GM20000 (cell line): ENCODE measurements at regions not wholly inside any gene's neighbourhood (a gene's known extent, or its start where the extent isn't known, plus 50 kb on each side); places are given as distances from the start of the nearest gene placed in this dataset.

Source experiments
- DNase-seq: peaks from one replicate; pipeline ENCODE4 v3.0.0; 2012; ENCODE audit warnings: low spot score
- TF ChIP-seq, protein P1 (sequence below): IDR thresholded peaks from 2 replicates; pipeline ENCODE4 v1.5.1; 2012; ENCODE audit warnings: mild to moderate bottlenecking, control low read depth; ENCODE audit errors: extremely low read depth, missing control alignments

DNA sequence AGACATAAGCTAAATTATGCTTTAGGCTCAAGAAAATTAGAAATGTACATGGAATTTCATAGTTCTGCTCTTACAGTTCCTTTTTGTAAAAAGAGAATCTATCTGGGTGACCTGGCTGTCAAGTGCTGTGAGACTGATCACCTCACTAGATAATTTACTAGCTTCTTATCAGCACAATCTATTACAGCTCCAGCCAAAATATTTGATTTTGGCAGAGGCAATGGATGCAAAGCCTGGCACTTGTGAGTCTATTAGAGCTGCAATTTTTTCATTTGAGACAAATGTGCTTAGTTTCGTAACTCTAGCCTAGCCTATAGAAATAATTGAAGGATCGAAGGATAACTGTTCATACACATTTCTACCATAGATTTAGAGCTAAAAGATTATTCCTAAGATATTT lies 927.5 kb downstream of the SLC6A15 start:
- TF ChIP-seq, protein P1, sequence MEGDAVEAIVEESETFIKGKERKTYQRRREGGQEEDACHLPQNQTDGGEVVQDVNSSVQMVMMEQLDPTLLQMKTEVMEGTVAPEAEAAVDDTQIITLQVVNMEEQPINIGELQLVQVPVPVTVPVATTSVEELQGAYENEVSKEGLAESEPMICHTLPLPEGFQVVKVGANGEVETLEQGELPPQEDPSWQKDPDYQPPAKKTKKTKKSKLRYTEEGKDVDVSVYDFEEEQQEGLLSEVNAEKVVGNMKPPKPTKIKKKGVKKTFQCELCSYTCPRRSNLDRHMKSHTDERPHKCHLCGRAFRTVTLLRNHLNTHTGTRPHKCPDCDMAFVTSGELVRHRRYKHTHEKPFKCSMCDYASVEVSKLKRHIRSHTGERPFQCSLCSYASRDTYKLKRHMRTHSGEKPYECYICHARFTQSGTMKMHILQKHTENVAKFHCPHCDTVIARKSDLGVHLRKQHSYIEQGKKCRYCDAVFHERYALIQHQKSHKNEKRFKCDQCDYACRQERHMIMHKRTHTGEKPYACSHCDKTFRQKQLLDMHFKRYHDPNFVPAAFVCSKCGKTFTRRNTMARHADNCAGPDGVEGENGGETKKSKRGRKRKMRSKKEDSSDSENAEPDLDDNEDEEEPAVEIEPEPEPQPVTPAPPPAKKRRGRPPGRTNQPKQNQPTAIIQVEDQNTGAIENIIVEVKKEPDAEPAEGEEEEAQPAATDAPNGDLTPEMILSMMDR, result no peak
- DNase-seq, result no peak

DNA sequence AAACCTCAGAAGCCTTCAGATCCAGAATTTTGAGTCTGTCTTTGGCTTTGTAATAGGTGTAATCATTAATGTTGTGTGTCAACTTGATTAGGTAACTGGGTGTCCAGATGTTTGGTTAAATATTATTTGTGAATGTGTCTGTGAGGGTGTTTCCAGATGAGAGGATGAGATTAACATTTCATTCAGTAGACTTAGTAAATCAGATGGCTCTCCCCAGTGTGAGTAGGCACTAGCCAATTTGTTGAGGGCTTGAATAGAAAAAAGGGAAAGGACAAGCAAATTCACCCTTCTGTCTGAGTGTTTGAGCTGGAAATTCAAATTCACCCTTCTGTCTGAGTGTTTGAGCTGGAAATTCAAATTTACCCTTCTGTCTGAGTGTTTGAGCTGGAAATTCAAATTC lies 932.2 kb downstream of the SLC6A15 start:
- TF ChIP-seq, protein P1, result no peak
- no peak for DNase-seq

DNA sequence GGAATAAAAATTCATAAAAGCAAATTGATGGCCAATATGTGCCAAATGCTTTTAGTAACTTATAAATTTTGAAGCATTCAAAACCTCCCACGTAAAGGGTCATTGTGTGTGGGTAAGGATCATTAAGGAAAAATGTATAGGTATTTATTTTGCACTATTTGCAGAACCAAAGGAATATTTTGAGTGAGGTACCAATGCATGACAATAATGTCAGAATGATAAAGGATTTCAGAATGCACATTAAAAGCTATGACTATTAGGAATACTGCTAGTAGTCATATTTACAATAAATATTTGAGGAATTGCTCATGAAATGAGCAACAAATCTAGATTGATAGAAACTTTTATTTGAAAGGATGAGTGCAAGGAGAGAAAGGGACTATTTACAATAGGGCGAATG lies 932.8 kb downstream of the SLC6A15 start:
- DNase-seq, result no peak
- TF ChIP-seq, protein P1, result no peak

DNA sequence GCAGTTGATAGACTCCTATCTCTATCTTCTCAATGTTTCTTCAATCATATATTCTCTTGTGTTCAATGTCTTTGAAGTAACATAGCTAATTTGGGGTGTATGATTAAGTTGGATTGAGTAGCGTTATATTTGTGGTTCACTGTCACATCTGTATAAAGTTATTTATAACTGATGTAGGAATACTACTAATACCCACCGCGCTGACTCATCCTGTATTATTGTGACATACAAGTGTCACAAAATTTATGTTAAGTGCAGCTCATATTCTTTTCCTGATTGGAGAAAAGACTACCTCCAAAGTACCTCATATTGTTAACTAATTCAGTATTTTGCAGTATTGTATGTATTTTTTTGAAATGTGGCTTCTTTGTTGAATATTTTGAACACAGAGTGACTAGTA lies 940.8 kb downstream of the SLC6A15 start:
- no peak for DNase-seq
- TF ChIP-seq, protein P1, result no peak

DNA sequence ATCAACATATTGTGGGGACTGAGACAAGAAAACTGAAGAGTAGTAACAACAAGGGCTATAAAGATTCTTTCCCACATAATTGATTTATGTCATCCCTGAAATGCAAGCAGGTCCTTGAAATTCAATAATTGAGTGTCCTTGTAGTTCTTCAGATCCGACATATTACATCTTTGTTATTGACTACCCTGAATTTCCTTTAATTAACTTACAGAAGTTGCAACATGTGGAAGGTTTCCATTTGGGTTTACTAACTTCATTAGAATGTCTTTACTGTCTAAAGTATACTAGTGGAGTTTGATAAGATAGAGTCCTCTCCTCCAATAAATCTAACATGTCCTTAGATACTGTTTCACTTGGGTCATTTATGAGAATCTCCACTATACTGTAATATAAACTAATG lies 951.8 kb downstream of the SLC6A15 start:
- no peak for DNase-seq
- TF ChIP-seq, protein P1, result no peak

DNA sequence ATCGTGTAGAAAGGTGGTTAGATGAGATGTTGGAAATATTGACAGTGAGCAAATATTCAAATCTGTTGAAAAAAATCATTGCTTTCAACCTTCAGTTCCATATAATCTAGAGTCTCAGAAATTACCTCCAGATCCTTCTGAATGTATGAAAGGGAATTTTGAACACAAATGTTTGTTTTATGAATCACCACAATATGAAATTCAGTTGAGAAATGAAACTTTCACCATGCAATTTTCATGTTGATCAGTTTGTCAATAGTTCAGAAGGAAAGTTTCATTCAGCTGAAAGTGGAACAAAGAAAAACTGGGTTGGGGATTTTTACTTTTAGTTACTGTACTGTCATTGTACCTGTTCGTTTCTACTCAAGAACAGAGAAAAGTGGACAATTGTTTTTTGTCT lies 953.6 kb downstream of the SLC6A15 start:
- DNase-seq, result no peak
- TF ChIP-seq, protein P1, result no peak

DNA sequence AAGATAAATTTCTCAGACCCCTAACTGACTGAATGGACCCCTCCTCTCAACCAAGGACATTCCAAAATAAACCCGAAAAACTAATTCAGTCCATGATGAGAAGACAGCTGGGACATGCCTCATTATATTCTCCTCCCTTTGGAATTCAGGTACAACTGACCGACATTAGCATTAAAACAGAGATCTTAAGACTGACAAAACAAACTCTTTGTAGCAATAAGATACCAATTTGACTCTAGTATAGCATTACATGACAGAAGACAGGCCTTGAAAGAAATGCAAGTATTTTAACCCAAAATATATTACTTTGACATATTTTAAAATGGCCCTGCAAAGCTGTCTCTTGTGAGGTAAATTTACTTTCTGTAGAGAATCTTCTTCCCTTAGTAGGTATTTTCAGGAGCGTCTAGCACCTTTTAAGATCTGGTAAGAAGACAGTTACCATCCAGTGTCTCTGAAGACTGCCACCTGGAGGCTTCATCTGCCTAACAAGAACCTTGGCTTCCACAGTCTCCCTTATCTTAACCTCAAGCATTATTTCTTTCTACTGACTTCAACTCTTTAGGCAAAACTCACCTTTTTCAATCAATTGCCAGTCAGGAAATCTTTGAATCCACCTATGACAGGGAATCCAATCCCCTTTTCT lies 957.5 kb downstream of the SLC6A15 start:
- TF ChIP-seq, protein P1, result no peak
- no peak for DNase-seq
